GM12864 (cell line): ENCODE measurements at regions not wholly inside any gene's neighbourhood (a gene's known extent, or its start where the extent isn't known, plus 50 kb on each side); places are given as distances from the start of the nearest gene placed in this dataset.

Source experiments
- DNase-seq: peaks from one replicate; pipeline ENCODE4 v3.0.0-alpha.2; 2011; ENCODE audit warnings: low read depth
- H3K4me3 ChIP-seq: 2 replicates; pipeline ENCODE4 v1.5.1; 2011; ENCODE audit warnings: mild to moderate bottlenecking, low read depth, low read length, control low read depth
- TF ChIP-seq, protein P1 (sequence below): IDR thresholded peaks from 2 replicates; pipeline ENCODE4 v1.5.1; 2011; ENCODE audit warnings: low read depth, mild to moderate bottlenecking, moderate library complexity, low read length, control low read depth, inconsistent platforms; ENCODE audit errors: missing control alignments

DNA sequence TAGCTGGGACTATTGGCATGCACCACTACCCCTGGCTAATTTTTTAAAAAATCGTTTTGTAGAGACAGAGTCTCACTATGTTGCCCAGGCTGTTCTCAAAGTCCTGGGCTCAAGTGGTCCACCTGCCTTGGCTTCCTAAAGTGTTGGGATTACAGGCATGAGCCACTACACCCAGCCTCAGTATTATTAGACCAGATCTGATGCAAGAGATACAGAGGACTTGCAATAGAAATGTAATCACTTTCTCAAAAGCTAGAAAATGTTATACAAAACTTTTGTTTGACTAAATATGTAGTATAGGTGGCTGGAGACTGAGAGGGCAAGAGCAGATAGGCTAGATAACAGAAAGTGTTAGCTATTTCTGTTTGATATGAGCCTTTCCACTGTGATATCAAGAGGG lies 531.9 kb downstream of the SOX2 start:
- DNase-seq: no peak
- TF ChIP-seq, protein P1, sequence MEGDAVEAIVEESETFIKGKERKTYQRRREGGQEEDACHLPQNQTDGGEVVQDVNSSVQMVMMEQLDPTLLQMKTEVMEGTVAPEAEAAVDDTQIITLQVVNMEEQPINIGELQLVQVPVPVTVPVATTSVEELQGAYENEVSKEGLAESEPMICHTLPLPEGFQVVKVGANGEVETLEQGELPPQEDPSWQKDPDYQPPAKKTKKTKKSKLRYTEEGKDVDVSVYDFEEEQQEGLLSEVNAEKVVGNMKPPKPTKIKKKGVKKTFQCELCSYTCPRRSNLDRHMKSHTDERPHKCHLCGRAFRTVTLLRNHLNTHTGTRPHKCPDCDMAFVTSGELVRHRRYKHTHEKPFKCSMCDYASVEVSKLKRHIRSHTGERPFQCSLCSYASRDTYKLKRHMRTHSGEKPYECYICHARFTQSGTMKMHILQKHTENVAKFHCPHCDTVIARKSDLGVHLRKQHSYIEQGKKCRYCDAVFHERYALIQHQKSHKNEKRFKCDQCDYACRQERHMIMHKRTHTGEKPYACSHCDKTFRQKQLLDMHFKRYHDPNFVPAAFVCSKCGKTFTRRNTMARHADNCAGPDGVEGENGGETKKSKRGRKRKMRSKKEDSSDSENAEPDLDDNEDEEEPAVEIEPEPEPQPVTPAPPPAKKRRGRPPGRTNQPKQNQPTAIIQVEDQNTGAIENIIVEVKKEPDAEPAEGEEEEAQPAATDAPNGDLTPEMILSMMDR: no peak
- no peak overlapping the region for H3K4me3 ChIP-seq

DNA sequence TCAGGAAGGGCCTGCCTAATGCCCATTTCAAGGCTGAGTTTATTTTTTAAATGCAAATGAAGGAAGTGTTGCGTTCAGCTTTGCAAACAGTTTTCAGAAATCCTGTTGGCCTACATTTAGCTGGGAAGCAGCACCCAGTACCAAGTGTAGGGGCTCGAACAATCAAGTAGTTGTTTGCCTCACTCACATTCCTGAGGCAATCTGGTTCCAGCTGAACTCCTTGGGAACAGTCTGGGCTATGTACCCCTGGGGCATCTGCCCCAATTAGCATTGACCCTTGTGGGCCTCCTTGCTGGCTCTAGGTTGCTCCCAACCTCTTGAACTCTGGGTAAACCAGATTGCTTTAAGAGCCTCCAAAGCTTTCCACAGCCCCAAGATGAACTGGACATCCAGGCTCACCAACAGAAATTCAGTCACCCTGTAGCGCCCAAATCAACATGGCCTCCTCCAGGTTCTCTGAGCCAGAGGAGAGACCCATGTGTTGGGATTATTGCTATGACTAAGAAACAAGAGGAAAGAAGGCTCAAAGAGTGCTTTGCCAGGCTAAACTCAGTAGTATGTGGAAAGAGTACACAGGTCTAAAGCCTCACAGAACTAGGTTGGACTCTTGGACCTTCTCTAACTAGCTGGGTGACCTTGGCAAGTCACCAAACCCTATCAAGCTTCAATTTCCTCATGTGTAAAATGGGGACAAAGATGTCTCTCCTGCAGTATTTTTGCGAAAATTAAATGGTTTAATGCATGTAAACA lies 532.7 kb downstream of the SOX2 start:
- TF ChIP-seq, protein P1: no peak
- H3K4me3 ChIP-seq: no peak overlapping the region
- DNase-seq: no peak

DNA sequence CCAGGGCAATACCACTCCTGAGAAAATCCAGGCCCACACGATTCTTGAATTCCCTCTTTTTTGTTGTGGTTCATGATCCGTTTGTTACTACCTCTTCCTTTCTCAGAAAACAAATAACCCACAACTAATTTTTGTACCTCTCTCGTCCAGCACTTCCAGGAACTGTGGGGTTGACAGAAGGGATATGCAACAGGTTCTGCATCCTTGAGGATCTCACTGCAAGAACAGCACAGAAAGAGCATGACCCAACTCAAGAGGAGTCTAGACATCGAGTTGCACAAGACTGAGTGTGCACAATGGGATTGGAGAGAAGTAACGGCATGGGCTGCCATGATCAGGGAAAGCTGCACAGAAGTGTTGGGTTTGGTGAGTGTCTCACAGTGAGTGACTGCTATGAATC lies 533.3 kb downstream of the SOX2 start:
- no peak overlapping the region for H3K4me3 ChIP-seq
- no peak for DNase-seq
- TF ChIP-seq, protein P1: no peak

DNA sequence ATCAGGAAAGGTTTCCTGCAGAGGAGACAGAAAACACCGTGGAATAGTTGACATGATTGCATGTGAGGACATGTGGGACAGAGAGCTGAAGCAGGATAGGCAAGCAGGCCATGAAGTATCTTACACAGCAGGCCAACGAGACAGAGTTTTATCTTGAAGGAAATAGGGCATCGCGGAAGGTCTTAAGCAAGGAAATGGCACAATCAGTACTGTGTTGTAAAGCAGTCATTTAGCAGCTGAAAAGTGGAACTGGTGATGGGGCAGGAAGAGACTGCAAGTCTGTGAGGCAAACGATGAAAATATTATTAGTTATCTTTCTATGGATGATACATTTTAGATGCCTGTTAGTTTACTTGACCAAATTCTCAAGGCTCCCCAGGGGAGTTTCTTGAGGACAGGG lies 535.1 kb downstream of the SOX2 start:
- no peak overlapping the region for H3K4me3 ChIP-seq
- TF ChIP-seq, protein P1: no peak
- no peak for DNase-seq

DNA sequence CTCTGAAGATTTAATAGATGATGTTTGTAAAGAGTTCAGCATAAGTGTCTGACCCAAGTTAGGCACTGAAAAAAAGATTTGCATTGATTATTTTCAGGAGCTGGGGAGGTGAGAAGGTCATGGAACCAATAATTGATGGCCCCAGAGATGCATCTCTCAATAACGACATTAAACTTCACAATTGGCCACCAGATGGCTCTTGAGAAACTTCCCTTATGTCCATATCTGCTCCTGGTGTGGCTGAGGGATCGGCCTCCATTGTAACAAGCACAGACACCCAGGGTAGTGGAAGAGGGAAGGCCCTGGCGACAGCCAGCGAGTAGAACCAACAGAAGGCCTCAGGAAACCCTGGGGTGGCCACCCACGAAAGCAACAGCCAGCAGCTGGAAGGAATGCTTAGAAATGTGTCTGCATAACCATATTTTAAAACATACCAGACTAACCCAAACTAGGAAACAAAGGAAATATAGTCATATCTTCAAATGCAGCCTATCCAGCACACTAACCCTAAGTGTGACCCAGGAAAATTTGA lies 536.7 kb downstream of the SOX2 start:
- no peak overlapping the region for H3K4me3 ChIP-seq
- no peak for DNase-seq
- TF ChIP-seq, protein P1: peak; percentile 19

DNA sequence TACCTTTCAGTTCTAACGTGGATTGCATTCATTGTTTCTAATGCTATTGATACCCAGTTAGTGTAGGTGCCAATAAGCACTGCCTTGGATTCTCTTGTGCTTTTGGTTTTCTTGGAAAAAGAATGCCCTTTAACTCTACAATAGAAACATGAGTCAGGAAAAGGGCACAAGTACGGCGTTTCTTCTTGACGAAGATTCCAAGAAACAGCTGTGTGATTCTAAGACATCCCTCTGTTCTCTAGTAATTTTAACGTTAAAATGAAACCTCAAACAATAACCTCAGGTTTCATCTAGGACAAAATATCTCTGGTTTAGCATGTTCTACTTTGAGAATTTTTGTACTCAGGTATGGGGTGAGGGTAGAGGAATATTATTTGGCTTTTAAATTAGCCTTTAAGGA lies 540.5 kb upstream of the ATP11B start:
- TF ChIP-seq, protein P1: no peak
- DNase-seq: no peak
- H3K4me3 ChIP-seq: no peak overlapping the region

DNA sequence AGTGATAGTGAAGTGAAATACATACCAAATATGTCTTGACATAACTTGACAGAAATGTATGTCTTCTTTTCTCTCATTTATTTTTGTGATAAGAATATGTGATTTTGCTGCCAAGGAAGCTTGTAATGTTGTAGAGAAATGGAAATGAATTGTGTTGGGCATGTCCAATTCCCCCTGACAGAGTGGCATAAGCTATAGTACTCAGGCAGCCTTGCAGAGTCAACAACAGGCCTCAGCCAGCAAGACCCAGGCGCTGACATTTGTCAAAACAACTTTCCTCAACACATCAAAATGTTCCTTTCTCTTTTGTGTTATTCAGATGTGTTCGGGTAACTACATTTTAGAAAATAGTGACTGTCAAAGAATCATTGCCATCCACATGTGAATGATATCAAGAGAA lies 538.1 kb upstream of the ATP11B start:
- H3K4me3 ChIP-seq: no peak overlapping the region
- TF ChIP-seq, protein P1: no peak
- DNase-seq: no peak
